ENCODE measurements at regions not wholly inside any gene's neighbourhood (a gene's known extent, or its start where the extent isn't known, plus 50 kb on each side); places are given as distances from the start of the nearest gene placed in this dataset.

DNA sequence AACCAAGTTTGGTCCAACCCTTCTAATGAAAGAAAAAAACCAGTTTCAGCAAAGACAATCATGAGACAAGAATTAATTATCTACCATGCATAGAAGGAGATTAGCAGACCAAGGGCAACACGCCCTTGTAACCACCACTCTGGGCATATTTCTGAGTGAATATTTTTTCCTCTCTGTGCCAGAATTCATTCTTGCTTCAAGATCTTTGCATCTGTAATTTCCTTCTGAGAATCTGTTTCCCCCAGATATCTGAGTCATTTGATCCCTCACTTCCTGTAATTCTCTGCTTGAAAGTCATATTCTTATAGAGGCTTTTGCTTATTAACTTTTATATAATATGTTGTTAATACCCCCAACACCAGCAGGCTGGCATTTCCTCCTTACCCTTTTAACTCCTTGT, 243.7 kb downstream of the SLC16A7 start:
- no peaks in the 10 kb centered on the region for H3K36me3 ChIP-seq (ENCODE audit: control insufficient read depth, insufficient read depth, low read length)
- DNase-seq (ENCODE audit: low read depth in 4 of 6, low spot score in 6 of 6) = no peak
- no peaks in the 10 kb centered on the region for H3K27me3 ChIP-seq (ENCODE audit: control insufficient read depth, insufficient read depth, low read length)
- H3K9me3 ChIP-seq (ENCODE audit: control insufficient read depth, insufficient read depth, low read length) = no peaks in the 10 kb centered on the region
- no CpG with 5 or more reads among the region's 1 CpG for WGBS (ENCODE audit: insufficient coverage)
- H3K27ac ChIP-seq (ENCODE audit: low read depth, low read length) = no peak overlapping the region
- no peaks in the 10 kb centered on the region for H3K4me1 ChIP-seq (ENCODE audit: control insufficient read depth, insufficient read depth, low read length)
- H3K4me3 ChIP-seq (ENCODE audit: low read depth, low read length) = no peak overlapping the region

DNA sequence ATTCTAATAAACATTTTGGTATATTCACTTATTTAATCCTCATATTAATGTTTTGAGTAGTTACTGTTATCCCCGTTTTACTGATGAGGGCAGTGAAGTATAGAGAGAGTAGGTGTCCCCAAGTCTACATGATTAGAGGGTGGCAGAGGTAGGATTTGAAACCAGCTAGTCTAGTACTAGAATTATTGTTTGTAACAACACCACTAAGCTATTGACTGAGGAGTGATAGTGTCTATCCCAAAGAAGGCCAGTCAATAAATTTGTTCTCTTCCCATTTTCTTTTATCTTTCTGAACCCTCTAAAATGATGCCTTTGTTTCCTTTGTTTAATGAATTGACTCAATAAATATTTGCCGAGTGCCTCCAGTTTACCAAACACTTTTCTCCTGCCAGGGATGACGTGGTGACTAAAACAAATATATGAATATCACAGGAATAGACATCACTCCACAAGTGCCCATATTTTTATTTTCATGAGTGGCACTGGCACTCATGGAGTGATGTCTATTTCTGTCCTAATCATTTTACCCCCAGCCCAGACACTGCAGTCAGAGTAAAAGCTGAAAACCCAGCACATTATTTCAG, 247.5 kb downstream of the SLC16A7 start:
- no peaks in the 10 kb centered on the region for H3K27me3 ChIP-seq (ENCODE audit: control insufficient read depth, insufficient read depth, low read length)
- no peak for DNase-seq (ENCODE audit: low read depth in 4 of 6, low spot score in 6 of 6)
- no peaks in the 10 kb centered on the region for H3K36me3 ChIP-seq (ENCODE audit: control insufficient read depth, insufficient read depth, low read length)
- no peaks in the 10 kb centered on the region for H3K9me3 ChIP-seq (ENCODE audit: control insufficient read depth, insufficient read depth, low read length)
- H3K27ac ChIP-seq (ENCODE audit: low read depth, low read length) = no peak overlapping the region
- no peak overlapping the region for H3K4me3 ChIP-seq (ENCODE audit: low read depth, low read length)
- no peaks in the 10 kb centered on the region for H3K4me1 ChIP-seq (ENCODE audit: control insufficient read depth, insufficient read depth, low read length)
- WGBS (ENCODE audit: insufficient coverage) = no CpG with 5 or more reads among the region's 3 CpGs

DNA sequence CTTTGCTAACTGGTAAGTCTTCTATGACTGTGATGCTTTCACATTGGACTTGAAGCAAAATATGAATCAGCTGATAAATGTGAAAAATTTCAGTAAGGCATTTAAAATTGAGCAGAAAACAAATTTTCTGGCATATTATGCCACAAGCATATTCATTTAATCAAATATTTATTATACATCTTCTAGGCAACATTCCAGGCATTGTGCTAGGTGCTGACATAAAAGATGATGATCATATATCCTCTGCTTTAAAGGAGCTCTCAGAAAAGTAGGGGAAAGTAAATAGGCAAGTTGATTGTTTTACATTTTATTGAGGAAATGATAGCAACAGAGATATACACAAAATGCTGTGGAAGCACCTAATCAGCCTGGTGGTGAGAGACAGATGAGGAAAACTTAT, 248.9 kb downstream of the SLC16A7 start:
- H3K9me3 ChIP-seq (ENCODE audit: control insufficient read depth, insufficient read depth, low read length) = no peaks in the 10 kb centered on the region
- no peak overlapping the region for H3K4me3 ChIP-seq (ENCODE audit: low read depth, low read length)
- no peaks in the 10 kb centered on the region for H3K27me3 ChIP-seq (ENCODE audit: control insufficient read depth, insufficient read depth, low read length)
- no peaks in the 10 kb centered on the region for H3K36me3 ChIP-seq (ENCODE audit: control insufficient read depth, insufficient read depth, low read length)
- no peak overlapping the region for H3K27ac ChIP-seq (ENCODE audit: low read depth, low read length)
- no peak for DNase-seq (ENCODE audit: low read depth in 4 of 6, low spot score in 6 of 6)
- no peaks in the 10 kb centered on the region for H3K4me1 ChIP-seq (ENCODE audit: control insufficient read depth, insufficient read depth, low read length)

DNA sequence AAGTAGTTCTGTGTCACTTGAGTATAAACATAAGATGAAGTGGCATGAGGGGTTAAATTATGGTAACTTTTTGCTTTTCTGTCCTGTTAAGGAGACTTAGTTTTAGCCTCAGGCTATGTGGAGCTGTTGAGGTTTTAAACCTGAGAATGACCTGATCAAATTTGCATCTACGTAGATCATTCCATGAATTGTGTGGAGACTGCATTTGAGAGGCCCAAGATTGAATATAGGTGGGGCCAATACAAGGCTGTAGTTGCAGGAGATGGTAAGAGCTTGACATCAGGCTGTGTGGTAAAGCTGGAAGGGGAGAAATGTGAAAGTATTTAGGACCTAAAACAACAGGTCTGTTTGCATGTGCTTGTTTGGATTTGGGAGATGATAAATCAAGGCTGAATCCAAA, 249.5 kb downstream of the SLC16A7 start:
- Histone ChIP-seq H3K9me3 (ENCODE audit: control insufficient read depth, insufficient read depth, low read length) (no peaks in the 10 kb centered on the region), H3K4me3 (ENCODE audit: low read depth, low read length) (no peak overlapping the region), H3K36me3 (ENCODE audit: control insufficient read depth, insufficient read depth, low read length) (no peaks in the 10 kb centered on the region), H3K4me1 (ENCODE audit: control insufficient read depth, insufficient read depth, low read length) (no peaks in the 10 kb centered on the region), H3K27ac (ENCODE audit: low read depth, low read length) (no peak overlapping the region), H3K27me3 (ENCODE audit: control insufficient read depth, insufficient read depth, low read length) (no peaks in the 10 kb centered on the region)
- no peak for DNase-seq (ENCODE audit: low read depth in 4 of 6, low spot score in 6 of 6)
- WGBS (ENCODE audit: insufficient coverage) = 85% methylated on average over 1 of the region's 1 CpG

DNA sequence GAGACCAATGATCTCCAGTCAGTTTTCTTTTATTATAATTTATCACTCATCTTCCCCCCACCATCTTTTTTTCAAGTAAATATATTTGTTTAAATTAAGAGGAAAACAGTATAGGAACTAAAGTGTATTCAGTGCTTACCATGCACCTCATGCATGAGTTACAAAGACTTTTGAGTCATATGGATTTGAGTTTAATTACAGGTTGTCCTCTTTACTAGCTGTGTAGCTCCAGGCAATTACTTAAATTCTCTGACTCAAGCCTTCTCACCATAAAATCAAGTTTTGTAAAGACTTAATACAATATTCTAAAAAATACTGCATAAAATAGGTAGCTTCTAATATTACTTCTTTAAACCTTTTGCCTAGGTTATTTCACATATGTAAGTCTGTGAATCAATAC, 251.3 kb downstream of the SLC16A7 start:
- Histone ChIP-seq H3K27me3 (ENCODE audit: control insufficient read depth, insufficient read depth, low read length) (no peaks in the 10 kb centered on the region), H3K27ac (ENCODE audit: low read depth, low read length) (no peak overlapping the region), H3K4me3 (ENCODE audit: low read depth, low read length) (no peak overlapping the region), H3K9me3 (ENCODE audit: control insufficient read depth, insufficient read depth, low read length) (no peaks in the 10 kb centered on the region), H3K4me1 (ENCODE audit: control insufficient read depth, insufficient read depth, low read length) (no peaks in the 10 kb centered on the region), H3K36me3 (ENCODE audit: control insufficient read depth, insufficient read depth, low read length) (no peaks in the 10 kb centered on the region)
- DNase-seq (ENCODE audit: low read depth in 4 of 6, low spot score in 6 of 6) = no peak

DNA sequence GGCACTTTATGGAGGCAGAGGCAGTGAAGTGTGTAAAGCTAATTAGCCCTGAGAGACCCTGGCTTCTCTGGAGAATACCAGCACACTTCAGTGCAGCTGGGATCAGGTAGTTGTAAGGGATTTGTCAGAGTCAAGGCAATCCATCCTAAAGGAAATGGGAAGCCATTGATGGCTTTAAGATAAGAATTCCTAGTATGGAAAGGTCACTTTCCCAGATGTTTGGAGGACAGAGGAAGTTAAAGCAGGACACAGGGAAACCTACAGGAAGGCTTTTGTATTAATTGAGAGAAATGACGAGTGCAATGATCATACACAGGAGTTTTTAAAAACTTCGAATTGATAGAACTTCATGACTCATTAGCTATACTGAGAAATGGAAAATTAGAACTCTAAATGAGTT, 254.4 kb downstream of the SLC16A7 start:
- no peak overlapping the region for H3K27ac ChIP-seq (ENCODE audit: low read depth, low read length)
- no peaks in the 10 kb centered on the region for H3K4me1 ChIP-seq (ENCODE audit: control insufficient read depth, insufficient read depth, low read length)
- no CpG with 5 or more reads among the region's 2 CpGs for WGBS (ENCODE audit: insufficient coverage)
- H3K27me3 ChIP-seq (ENCODE audit: control insufficient read depth, insufficient read depth, low read length) = no peaks in the 10 kb centered on the region
- H3K36me3 ChIP-seq (ENCODE audit: control insufficient read depth, insufficient read depth, low read length) = no peaks in the 10 kb centered on the region
- no peak for DNase-seq (ENCODE audit: low read depth in 4 of 6, low spot score in 6 of 6)
- H3K4me3 ChIP-seq (ENCODE audit: low read depth, low read length) = no peak overlapping the region
- H3K9me3 ChIP-seq (ENCODE audit: control insufficient read depth, insufficient read depth, low read length) = no peaks in the 10 kb centered on the region

DNA sequence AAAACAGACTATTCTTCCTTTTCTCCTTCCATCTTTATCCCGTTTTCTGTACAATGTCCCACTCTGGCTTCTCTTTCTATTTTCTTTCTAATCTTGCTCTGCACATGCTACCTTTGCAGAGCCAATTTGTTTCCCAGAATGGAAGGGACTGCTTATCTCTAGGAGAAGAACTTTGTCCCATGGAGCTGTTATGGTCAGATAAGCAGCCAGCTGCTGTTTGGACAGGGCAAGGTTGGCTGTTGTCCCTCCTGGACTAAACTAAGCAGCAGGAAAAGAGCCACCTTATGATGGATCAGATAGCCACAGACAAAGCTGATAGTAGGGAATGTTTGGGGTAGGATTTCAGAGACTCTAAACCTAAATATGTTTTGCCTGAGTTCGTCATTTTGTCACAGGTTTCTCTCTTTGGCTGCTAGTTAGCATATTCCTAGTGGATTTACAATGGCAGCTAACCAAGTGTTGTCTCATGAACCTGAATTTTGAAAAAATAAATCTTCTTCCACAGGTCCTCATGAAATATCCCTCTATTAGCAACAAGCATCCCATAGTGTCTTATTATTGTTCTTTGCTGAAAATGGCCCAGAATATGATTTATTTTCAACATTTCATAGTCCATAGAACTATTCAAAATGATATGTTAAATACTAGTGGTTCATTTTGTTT, 262.8 kb downstream of the SLC16A7 start:
- H3K4me1 ChIP-seq (ENCODE audit: control insufficient read depth, insufficient read depth, low read length) = no peaks in the 10 kb centered on the region
- no peaks in the 10 kb centered on the region for H3K36me3 ChIP-seq (ENCODE audit: control insufficient read depth, insufficient read depth, low read length)
- no peak overlapping the region for H3K27ac ChIP-seq (ENCODE audit: low read depth, low read length)
- H3K4me3 ChIP-seq (ENCODE audit: low read depth, low read length) = no peak overlapping the region
- H3K27me3 ChIP-seq (ENCODE audit: control insufficient read depth, insufficient read depth, low read length) = no peaks in the 10 kb centered on the region
- 80% methylated on average over 1 of the region's 2 CpGs for WGBS (ENCODE audit: insufficient coverage)
- no peaks in the 10 kb centered on the region for H3K9me3 ChIP-seq (ENCODE audit: control insufficient read depth, insufficient read depth, low read length)
- no peak for DNase-seq (ENCODE audit: low read depth in 4 of 6, low spot score in 6 of 6)

DNA sequence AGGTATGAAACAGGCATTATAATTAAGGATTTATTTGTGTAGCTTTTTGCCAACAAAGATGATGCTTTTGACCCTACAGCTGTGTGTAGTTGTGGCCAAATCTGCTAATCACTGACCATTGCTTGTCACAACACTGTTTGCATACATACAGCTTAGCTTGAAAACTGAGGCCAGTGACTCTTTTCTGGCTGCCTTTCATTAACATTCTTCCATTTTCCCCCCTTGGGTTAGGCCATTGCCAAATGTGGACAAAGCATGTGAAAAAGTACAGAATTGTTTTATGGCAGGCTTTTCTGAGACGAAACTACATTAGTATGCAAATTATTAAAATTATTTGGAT, 263.3 kb downstream of the SLC16A7 start:
- Histone ChIP-seq H3K27ac (ENCODE audit: low read depth, low read length) (no peak overlapping the region), H3K4me3 (ENCODE audit: low read depth, low read length) (no peak overlapping the region), H3K36me3 (ENCODE audit: control insufficient read depth, insufficient read depth, low read length) (no peaks in the 10 kb centered on the region), H3K4me1 (ENCODE audit: control insufficient read depth, insufficient read depth, low read length) (no peaks in the 10 kb centered on the region), H3K27me3 (ENCODE audit: control insufficient read depth, insufficient read depth, low read length) (no peaks in the 10 kb centered on the region), H3K9me3 (ENCODE audit: control insufficient read depth, insufficient read depth, low read length) (no peaks in the 10 kb centered on the region)
- WGBS (ENCODE audit: insufficient coverage) = no CpG with 5 or more reads among the region's 1 CpG
- DNase-seq (ENCODE audit: low read depth in 4 of 6, low spot score in 6 of 6) = no peak

DNA sequence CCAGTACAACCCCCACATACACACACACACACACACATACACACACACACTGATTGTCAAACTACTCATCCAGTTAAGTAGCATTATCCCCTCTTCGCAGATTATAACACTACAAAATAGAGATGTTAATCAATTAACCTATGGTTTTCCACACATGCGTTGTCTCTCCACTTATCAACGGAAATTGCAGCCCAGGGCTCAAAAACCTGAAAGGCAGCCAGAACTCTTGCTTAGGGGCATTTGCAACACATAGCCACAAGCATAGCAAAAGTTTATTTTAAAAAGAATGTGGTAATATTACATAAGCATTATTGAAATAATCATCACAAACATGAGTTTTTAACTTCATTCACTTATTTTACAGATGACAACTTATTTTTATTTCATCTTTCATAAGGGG, 265.8 kb downstream of the SLC16A7 start:
- H3K4me3 ChIP-seq (ENCODE audit: low read depth, low read length) = no peak overlapping the region
- no peak overlapping the region for H3K27ac ChIP-seq (ENCODE audit: low read depth, low read length)
- H3K4me1 ChIP-seq (ENCODE audit: control insufficient read depth, insufficient read depth, low read length) = no peaks in the 10 kb centered on the region
- WGBS (ENCODE audit: insufficient coverage) = 85% methylated on average over 2 of the region's 3 CpGs
- no peak for DNase-seq (ENCODE audit: low read depth in 4 of 6, low spot score in 6 of 6)
- no peaks in the 10 kb centered on the region for H3K27me3 ChIP-seq (ENCODE audit: control insufficient read depth, insufficient read depth, low read length)
- no peaks in the 10 kb centered on the region for H3K36me3 ChIP-seq (ENCODE audit: control insufficient read depth, insufficient read depth, low read length)
- no peaks in the 10 kb centered on the region for H3K9me3 ChIP-seq (ENCODE audit: control insufficient read depth, insufficient read depth, low read length)

DNA sequence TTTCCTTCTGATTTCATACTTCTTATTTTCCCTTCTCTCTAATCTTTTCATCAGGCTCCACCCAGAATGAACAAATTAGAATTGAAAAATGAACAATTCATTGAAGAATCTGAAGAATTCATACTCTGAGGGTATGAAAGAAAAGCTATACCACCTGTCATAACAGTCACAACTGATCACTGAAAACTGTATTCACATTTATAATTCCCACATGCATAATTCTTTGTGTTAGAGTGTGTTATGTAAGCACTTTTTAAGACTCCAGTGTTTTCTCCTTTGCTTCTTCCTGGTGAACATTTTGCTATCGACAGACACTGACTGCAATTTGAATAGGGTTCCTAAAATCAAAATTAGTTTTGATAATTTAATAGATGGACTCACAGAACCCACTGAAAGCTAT, 271.2 kb downstream of the SLC16A7 start:
- H3K9me3 ChIP-seq (ENCODE audit: control insufficient read depth, insufficient read depth, low read length) = no peaks in the 10 kb centered on the region
- no CpG with 5 or more reads among the region's 1 CpG for WGBS (ENCODE audit: insufficient coverage)

More for the DNA sequence above, 271.2 kb downstream of the SLC16A7 start:
- no peak overlapping the region for H3K27ac ChIP-seq (ENCODE audit: low read depth, low read length)
- H3K27me3 ChIP-seq (ENCODE audit: control insufficient read depth, insufficient read depth, low read length) = no peaks in the 10 kb centered on the region
- H3K4me3 ChIP-seq (ENCODE audit: low read depth, low read length) = no peak overlapping the region
- no peaks in the 10 kb centered on the region for H3K36me3 ChIP-seq (ENCODE audit: control insufficient read depth, insufficient read depth, low read length)
- no peaks in the 10 kb centered on the region for H3K4me1 ChIP-seq (ENCODE audit: control insufficient read depth, insufficient read depth, low read length)
- DNase-seq (ENCODE audit: low read depth in 4 of 6, low spot score in 6 of 6) = no peak
